ENCODE measurements at regions not wholly inside any gene's neighbourhood (a gene's known extent, or its start where the extent isn't known, plus 50 kb on each side); places are given as distances from the start of the nearest gene placed in this dataset.

GRCh38 chr3:132841621-132842020 is 119.4 kb upstream of the NPHP3 start:
- no peak overlapping the region for H3K27ac ChIP-seq (ENCODE audit: extremely low read depth, low read depth, low read length)
- no peak overlapping the region for H3K4me3 ChIP-seq
- intact Hi-C loops (cut with micrococcal nuclease) (no loop called here), in situ Hi-C loops (cut with MboI) (no loop called here)
- ATAC-seq (no peak), FAIRE-seq (no peak), DNase-seq (ENCODE audit: extremely low read depth in 1 of 4, low spot score in 3 of 4) (no peak)
- H3K4me1 ChIP-seq (replicated peaks in 1 of 2; ENCODE audit: control insufficient read depth in 2 of 2, insufficient read depth in 2 of 2, low read length in 2 of 2) = no peaks in the 10 kb centered on the region
- H3K36me3 ChIP-seq (ENCODE audit: control insufficient read depth, insufficient read depth, low read length) = no peaks in the 10 kb centered on the region
- ChIA-PET CTCF (ENCODE audit: low intra/inter-chr PET ratio) (no interaction called here), POLR2A (no interaction called here)
- no TSS peak for BruUV-seq (replicated peaks)
- no peaks in the 10 kb centered on the region for H3K9me3 ChIP-seq (replicated peaks; ENCODE audit: control insufficient read depth, insufficient read depth, low read depth, low read length)
- H2AFZ ChIP-seq (ENCODE audit: low read depth, low read length) = no peak overlapping the region
- H3K79me2 ChIP-seq (ENCODE audit: control insufficient read depth, insufficient read depth, low read length) = no peaks in the 10 kb centered on the region
- H3K4me2 ChIP-seq (ENCODE audit: insufficient read depth, low read length) = no peak overlapping the region
- H3K27me3 ChIP-seq (ENCODE audit: control insufficient read depth in 2 of 2, insufficient read depth in 2 of 2, low read length in 2 of 2) = no peaks in the 10 kb centered on the region
- WGBS (ENCODE audit: insufficient coverage, low coverage, missing lambda C conversion rate) = 33% methylated on average over 2 of the region's 2 CpGs
- no peak overlapping the region for H3K9ac ChIP-seq (ENCODE audit: insufficient read depth in 1 of 2, low read depth in 2 of 2, low read length in 2 of 2)
- H4K20me1 ChIP-seq (replicated peaks; ENCODE audit: control insufficient read depth, insufficient read depth, low read length) = no peaks in the 10 kb centered on the region
- TF ChIP-seq MEF2A (IDR thresholded peaks at IDR 0.05; ENCODE audit: control insufficient read depth, low read depth, low read length) = no peak
- TF ChIP-seq SLC30A9 (CRISPR knock-in tag; IDR thresholded peaks at IDR 0.05) = no peak
- TF ChIP-seq SIN3B (IDR thresholded peaks at IDR 0.05; ENCODE audit: low read depth) = no peak
- no peak for TF ChIP-seq TEAD1 (CRISPR knock-in tag; IDR thresholded peaks at IDR 0.05)
- no peak for TF ChIP-seq ZNF408 (CRISPR knock-in tag; IDR thresholded peaks at IDR 0.05; ENCODE audit: low read depth)
- no peak for TF ChIP-seq ATF1 (CRISPR knock-in tag; IDR thresholded peaks at IDR 0.05)
- TF ChIP-seq ATF1 (tag; IDR thresholded peaks at IDR 0.05) = no peak
- TF ChIP-seq POLR2AphosphoS2 (IDR thresholded peaks at IDR 0.05; ENCODE audit: low read length) = no peak
- TF ChIP-seq, protein P1, sequence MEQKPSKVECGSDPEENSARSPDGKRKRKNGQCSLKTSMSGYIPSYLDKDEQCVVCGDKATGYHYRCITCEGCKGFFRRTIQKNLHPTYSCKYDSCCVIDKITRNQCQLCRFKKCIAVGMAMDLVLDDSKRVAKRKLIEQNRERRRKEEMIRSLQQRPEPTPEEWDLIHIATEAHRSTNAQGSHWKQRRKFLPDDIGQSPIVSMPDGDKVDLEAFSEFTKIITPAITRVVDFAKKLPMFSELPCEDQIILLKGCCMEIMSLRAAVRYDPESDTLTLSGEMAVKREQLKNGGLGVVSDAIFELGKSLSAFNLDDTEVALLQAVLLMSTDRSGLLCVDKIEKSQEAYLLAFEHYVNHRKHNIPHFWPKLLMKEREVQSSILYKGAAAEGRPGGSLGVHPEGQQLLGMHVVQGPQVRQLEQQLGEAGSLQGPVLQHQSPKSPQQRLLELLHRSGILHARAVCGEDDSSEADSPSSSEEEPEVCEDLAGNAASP (IDR thresholded peaks at IDR 0.05) = no peak
- TF ChIP-seq HDAC2 (IDR thresholded peaks at IDR 0.05) = no peak
- no peak for TF ChIP-seq FOSL1 (tag; conservative IDR thresholded peaks at IDR 0.05)
- no peak for TF ChIP-seq BCLAF1 (IDR thresholded peaks at IDR 0.05; ENCODE audit: borderline replicate concordance in 1 of 2, control insufficient read depth in 1 of 2, low read depth in 2 of 2, low read length in 1 of 2)
- no peak for TF ChIP-seq ELF4 (CRISPR knock-in tag; IDR thresholded peaks at IDR 0.05)
- H3K9me1 ChIP-seq (ENCODE audit: control insufficient read depth, insufficient read depth, low read length) = no peaks in the 10 kb centered on the region
